ENCODE measurements at regions not wholly inside any gene's neighbourhood (a gene's known extent, or its start where the extent isn't known, plus 50 kb on each side); places are given as distances from the start of the nearest gene placed in this dataset.
"Not testable (repeated sequence)": the region's sequence is repeated elsewhere in the genome, so short reads cannot be mapped to it uniquely, and the experiment has no call there.

DNA sequence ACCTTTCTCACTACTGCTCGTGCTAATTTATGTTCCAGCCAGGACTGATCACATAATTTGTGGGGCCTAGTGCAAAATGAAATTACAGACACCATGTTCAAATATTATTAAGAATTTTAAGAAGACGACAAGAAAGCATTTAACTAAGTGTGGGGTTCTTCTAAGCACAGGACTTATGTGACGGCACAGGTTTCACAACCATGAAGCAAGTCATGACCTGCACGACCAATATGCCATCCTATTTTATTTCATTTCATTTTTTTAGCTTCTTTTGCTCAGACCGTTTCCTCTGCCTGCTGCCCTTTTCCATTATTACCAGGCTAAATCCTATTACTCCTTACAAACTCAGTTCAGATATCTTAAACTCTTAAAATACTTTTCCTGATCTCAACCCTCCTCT, 462.5 kb downstream of the AASDHPPT start:
- in situ Hi-C loops (cut with MboI; ENCODE audit: low sequenced_read_pairs), result no loop called here

- in situ Hi-C loops (cut with MboI; ENCODE audit: low sequenced_read_pairs), result no loop called here
Measured at GRCh38 chr11:106548406-106548805, 469.9 kb downstream of the GUCY1A2 start.

GRCh38 chr11:106551744-106552673, 466.3 kb downstream of the GUCY1A2 start:
- in situ Hi-C loops (cut with MboI; ENCODE audit: low sequenced_read_pairs), result no loop called here

- in situ Hi-C loops (cut with MboI; ENCODE audit: low sequenced_read_pairs), result no loop called here
Measured at GRCh38 chr11:106552694-106553203, 465.5 kb downstream of the GUCY1A2 start.

GRCh38 chr11:106553304-106553703, 465.0 kb downstream of the GUCY1A2 start:
- in situ Hi-C loops (cut with MboI; ENCODE audit: low sequenced_read_pairs), result no loop called here

- in situ Hi-C loops (cut with MboI; ENCODE audit: low sequenced_read_pairs), result not testable (repeated sequence)
Measured at GRCh38 chr11:106555566-106556250, 462.6 kb downstream of the GUCY1A2 start.

GRCh38 chr11:106565326-106565725, 452.9 kb downstream of the GUCY1A2 start:
- in situ Hi-C loops (cut with MboI; ENCODE audit: low sequenced_read_pairs), result no loop called here

DNA sequence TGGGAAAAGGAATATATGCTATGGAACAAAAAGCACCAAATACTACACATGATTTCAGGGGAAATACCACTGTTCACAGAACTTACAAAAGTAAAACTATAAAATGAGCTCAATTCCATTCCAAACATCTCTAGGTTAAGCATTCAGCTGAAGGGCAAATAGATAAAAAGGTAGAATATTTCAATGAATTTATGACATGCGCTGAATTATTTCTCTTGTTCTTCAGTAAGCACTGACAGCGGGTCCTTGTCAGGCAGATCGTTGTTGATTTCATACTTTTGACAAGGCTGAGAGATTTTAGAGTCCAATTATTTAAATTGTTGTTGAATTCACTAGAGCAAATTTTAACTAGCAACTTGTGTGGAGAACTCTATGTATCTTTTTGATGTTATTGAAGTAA, 449.6 kb downstream of the GUCY1A2 start:
- in situ Hi-C loops (cut with MboI; ENCODE audit: low sequenced_read_pairs), result no loop called here

GRCh38 chr11:106577384-106577783, 440.9 kb downstream of the GUCY1A2 start:
- in situ Hi-C loops (cut with MboI; ENCODE audit: low sequenced_read_pairs), result not testable (repeated sequence)

GRCh38 chr11:106581399-106581798, 436.9 kb downstream of the GUCY1A2 start:
- in situ Hi-C loops (cut with MboI; ENCODE audit: low sequenced_read_pairs), result no loop called here

GRCh38 chr11:106585061-106585460, 433.2 kb downstream of the GUCY1A2 start:
- in situ Hi-C loops (cut with MboI; ENCODE audit: low sequenced_read_pairs), result no loop called here

DNA sequence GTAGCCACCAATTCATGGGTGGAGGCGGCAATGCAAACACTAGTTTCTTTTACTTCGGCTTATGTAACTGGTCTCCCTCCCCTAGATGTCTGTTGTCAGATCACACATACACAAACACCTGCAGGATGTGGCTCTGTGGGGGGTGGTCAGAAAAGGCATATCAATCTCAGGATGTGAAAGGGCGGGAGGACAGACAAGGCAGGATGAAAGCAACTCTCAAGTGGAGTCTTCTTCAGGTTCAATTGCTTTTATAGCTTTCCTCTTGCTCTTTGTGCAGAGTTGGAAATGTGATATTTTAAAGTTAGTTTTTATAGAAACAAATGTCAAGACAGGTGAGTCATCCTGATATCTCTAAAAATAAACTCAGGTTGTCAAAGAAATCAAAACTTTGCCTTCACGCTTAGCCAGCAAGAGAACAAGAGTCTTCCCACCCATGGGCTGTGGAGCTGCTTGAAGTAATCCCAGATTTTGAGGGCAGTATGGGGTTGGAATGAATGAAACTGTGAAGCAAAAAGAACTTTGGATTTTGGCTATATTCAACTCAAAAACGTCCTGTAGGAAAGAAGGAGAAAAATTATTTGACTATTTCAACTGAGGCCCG, 423.4 kb downstream of the GUCY1A2 start:
- in situ Hi-C loops (cut with MboI; ENCODE audit: low sequenced_read_pairs), result no loop called here

DNA sequence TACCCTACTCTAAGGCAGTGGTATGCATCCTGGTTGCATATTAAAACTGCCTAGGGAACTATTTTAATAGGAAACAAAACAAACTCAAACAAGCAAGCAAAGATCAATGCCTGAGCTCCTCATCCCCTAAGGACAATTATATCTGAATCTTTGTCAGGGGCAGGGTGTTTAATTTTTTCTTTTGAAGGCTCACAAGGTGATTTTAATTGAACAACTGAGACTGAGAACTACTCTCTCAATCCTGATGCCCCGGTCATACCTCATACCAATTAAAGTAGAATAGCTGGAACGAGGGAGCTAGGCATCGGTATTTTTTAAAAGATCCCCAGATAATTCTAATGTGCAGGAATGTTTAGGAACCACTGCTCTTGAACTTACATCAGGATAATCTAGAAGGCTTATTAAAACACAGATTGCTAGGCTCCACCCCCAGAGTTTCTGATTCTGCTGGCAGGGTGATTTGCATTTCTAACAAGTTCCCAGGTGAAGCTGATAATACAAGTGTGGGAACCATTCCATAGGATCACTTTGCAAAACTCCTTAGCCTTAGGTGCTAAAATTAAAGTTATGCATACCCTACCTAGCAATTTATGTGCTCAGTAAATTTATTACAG, 416.5 kb downstream of the GUCY1A2 start:
- in situ Hi-C loops (cut with MboI; ENCODE audit: low sequenced_read_pairs), result no loop called here

GRCh38 chr11:106608677-106609076, 409.6 kb downstream of the GUCY1A2 start:
- in situ Hi-C loops (cut with MboI; ENCODE audit: low sequenced_read_pairs), result no loop called here

DNA sequence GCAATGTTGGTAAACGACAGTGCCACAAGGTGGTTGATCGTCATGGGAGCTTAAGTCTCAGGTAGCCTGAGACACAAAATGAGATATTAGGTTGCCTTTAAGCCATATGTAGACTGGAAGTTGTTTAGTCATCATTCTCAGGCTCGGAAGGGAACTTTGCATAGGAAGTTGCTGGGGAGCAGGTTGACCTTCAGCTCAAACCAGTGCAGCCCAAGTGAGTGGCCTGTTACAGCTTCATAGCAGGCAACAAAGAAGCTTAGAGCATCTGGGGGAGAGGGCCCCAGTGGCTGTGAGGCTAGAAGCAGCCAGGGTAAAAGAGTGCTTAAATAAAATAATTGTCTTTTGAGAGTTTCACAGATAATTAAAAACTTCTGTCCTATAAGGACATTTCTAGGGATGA, 404.0 kb downstream of the GUCY1A2 start:
- in situ Hi-C loops (cut with MboI; ENCODE audit: low sequenced_read_pairs), result no loop called here

DNA sequence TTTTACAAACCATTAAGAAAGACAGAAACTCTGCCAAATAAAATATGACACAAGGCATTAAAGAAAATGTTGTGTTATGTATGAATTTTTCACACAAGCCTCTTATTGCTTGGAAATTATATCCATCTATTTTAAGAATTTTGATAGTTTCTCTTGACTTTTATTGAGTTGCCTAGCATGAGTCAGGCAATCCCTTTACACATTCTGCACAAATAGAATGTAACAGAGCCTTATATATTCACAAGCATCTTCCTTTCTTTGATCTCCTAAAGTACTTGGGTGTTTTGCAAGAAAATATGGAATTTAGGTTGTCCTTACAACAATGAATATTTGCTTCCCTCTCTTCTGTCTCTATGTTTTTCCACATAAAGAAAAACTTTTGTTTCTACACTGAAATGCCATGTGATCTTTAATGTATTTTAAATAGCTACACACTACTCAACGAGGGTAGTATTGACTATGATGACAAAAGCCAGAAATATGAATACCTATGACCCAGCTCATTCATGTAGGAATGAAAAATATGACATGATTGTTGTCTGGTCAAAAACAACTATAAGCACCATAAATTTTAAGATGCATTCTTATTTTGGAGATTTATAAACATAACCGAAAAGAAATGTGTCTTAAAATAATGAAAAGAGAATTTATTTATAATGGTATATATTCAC, 398.8 kb downstream of the GUCY1A2 start:
- in situ Hi-C loops (cut with MboI; ENCODE audit: low sequenced_read_pairs), result no loop called here

GRCh38 chr11:106621484-106621883, 396.8 kb downstream of the GUCY1A2 start:
- in situ Hi-C loops (cut with MboI; ENCODE audit: low sequenced_read_pairs), result no loop called here

Data from HL-60/S4 treated with retinoic acid at 250 ng/mL for 4 days and 3 days (cell line).